Effector CD8-positive, alpha-beta T cell (primary cell): ENCODE measurements at regions not wholly inside any gene's neighbourhood (a gene's known extent, or its start where the extent isn't known, plus 50 kb on each side); places are given as distances from the start of the nearest gene placed in this dataset.
"Not testable (repeated sequence)": the region's sequence is repeated elsewhere in the genome, so short reads cannot be mapped to it uniquely, and the experiment has no call there.

Source experiments
- DNase-seq: peaks from one replicate; lab custom pipeline; 2025; lab: John Stamatoyannopoulos, UW

DNA sequence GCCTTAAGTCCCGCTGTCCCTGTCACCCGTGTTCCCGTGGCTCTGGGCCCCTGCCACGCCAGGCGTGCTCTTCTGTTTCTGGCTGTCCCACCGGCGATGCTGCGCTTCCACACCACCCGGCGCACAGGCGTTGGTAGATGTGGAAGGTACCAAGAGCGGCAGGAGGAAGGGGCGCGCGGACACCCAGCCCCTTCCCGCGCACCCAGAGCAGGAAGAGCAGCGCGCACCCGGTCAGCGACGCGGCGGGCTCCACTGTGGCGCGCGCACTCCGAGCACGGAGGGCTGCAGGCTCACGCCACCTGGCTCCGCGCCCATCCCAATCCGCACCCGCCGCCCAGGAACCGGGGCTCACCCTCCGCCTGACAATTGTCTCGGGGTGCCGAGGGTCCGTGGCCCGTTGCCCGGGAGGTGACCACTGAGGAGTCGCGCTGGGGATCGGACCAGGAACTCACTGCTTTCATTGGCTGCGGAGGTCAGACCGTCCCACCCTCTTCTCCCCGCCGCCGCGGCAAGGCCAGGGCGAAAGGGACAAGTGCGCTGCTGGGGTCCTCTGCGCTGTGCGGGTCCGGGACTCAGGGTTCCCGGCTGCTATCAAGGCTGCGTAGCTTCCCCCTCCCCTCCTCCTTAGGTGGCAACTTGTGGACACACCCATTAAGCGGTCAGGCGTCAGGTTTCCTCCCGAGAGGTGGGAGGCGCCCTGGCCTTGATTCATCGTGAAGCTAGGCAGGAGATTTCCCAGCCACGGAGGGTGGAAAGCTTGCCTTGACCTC is 121.6 kb upstream of the ZNF92 start:
- DNase-seq = no peak

DNA sequence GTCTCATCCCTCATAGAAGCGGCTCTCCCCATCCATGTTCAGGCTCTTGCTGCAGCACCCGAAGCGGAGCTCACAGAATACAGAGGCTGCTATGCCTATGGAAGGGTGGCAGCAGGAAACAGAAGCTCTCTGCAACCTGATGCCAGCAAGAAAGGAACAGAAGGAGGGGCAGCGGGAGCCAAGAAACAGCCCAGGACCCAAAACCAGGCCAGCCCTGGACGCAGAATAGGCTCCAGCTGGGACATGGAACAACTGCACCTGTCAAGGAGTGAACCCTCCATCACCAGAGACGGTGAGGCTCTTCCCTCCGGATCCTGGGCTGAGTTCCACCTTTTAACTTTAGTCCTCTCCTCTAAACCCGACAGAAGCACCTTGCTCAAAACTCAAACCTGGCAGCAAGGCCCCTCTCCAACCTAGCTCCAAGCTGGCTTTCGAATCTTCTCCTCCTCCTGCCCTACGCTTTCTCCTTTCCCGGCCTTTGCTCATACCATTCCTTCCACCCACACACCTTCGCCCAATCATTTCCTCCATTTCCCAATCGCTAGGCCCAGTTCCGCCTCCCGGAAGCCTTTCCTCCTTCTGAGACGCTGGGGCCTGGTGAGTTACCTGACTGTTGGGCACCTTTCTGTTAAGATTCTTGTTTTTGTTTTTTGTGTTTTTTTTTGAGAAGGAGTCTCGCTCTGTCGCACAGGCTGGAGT is 122.8 kb upstream of the ZNF92 start:
- DNase-seq = no peak

DNA sequence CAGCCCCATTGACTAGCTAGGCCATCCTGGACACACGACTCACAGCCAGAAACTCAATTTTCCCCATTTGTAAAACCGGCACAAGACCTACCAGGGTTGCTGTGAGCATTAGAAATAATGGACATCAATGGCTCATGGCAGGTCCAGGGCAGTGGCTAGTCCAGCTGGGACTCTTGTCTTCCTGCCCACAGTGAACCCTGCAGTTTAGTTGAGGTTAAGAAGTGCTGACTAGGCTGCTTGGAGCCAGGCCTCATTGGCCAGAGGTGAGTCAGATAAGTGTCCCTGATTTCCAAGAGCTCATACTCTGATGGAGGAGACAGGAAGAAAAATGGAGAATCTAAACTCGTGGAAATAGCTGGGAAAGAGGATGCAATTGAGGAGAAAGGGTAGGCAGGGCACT is 123.4 kb upstream of the ZNF92 start:
- no peak for DNase-seq

DNA sequence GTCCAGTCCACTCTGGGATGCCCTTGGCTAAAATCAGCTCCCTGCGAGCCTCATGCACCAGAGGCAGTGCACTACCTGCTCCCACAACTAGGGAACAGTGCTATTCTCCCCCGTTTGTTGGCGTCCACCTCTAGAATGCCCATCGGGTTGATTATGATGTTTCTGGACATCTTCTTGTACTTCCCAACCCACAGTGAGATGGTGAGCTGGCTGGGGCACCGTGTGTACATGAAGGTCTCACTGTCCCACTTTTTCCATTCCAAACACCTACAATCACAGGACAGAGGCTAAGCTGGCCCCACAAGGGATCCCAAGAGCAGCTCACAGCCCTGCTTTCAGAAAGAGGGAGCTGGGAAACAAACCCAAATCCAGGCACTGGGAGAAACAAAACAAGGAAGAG is 126.2 kb upstream of the ZNF92 start:
- DNase-seq = no peak

DNA sequence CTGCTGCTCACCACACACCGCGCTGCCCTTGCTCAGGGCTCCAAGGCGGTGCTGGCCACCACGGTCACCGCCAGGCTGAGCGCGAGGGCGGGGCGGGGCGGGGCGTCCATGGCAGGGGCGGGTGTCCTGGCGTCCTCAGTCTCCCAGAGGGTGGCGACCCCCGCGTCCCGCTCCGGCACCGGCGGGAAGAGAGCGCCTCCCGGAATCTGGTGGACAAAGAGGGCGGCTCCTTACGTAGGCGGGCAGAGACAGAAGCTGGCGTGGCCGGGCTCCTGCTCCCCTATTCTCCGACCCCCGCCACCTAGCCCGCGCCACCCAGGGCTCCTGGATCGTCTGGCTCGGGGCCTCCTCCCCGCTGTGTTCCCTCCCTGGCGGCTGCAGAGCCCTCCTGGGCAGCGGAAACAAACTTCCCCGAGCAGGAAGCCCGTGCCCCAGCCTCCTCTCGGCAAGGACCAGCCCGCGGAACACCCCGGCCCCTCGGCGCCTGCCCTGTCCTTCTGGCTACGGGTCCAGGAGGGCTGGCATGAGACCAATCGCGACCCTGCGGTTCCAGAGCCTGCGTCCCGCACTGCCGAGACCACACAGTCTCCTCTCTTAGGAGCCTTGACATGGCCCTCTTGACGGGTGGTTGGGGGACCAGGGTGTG is 133.8 kb upstream of the ZNF92 start:
- no peak for DNase-seq

DNA sequence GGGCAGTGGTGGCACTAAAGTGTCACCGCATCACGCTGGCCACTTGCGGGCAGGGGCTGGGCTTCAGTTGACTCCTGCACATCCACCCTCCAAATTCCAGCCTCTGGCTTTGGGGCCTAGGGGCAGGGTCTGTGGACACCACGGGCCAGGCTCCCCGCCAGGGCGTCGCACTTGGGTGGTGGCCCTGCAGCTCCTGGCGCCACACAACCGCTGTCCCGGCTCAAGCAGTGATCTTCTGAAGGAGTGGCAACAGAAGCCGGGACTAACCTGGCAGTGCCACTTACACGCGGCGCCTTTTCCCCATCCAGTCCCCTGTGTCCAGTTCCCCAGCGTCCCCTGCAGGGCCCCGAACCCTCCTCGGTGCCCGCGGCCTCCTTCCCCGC is 134.3 kb upstream of the ZNF92 start:
- DNase-seq = no peak

DNA sequence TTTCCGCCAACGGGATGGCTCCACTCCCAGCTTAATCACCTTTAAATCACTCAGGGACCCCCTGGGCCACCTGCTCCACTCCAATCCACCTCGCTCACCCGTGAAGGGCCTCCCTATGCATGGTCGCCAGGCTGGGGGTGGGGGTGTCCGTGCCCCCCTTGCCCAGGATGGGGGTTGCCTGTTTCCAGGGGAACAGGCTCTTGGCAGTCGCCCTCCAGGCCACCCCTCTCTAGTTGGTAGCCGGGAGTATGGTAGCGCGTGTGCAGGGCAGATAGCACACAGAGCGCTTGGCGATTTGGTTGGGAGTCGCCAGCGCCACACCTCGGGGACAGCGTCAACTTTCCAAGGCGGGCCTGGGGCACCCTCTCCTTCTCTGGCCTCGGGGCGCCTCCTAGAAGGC is 134.9 kb upstream of the ZNF92 start:
- DNase-seq = no peak

DNA sequence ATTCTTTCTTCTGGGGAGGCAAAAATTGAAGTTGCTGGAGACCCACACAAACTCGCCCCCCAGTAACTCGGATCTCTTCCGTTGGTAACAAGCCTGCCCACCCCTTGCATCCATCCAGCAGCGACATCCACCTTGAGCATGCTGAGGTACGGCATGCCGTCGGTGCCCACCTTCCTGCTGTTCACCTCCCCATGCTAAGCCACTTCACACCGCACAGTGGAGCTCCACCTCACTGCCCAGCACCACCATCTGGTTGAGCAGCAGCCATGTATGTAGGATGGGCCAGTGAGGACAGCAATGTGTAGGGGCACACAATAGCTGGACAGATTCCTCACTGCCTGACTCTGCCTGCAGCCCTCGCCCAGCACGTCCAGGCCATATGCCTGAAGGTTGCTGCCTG is 138.1 kb upstream of the ZNF92 start:
- DNase-seq = no peak

DNA sequence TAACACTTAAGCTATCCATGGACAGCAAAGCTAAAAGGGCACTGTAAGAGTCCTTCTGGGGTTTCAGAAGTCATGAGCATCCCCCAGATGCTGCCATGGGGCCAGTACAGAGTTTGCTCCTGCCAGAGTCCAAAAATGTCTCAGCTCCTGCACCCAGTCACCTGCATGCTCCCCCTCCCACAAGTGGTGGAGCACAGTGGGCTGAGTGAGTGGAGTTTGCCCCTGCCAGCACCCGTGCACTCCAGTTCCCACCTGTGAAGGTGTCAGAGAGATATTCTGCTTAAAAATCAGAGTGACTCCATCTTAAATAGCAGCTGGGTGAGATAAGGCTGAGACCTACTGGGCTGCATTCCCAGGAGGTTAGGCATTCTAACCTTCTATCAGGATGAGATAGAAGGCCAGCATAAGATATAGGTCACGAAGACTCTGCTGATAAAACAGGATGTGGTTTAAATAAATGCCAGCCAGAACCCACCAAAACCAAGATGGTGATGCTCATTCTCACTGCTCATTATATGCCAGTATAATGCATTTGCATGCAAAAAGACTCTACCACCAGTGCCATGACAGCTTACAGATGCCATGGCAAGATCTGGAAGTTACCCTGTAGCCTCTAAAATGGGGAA is 140.1 kb upstream of the ZNF92 start:
- no peak for DNase-seq

DNA sequence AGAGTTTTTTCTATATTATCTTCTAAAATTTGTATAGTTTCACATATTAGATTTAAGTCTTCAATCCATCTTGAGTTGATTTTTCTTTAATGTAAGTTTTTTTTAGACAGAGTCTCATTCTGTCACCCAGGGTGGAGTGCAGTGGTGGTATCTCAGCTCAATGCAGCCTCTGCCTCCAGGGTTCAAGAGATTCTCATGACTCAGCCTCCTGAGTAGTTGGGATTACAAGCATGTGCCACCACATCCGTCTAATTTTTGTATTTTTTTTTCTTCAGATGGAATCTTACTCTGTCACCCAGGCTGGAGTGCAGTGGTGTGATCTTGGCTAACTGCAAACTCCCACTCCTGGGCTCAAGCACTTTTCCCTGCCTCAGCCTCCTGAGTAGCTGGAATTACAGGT is 143.4 kb upstream of the ZNF92 start:
- no peak for DNase-seq

DNA sequence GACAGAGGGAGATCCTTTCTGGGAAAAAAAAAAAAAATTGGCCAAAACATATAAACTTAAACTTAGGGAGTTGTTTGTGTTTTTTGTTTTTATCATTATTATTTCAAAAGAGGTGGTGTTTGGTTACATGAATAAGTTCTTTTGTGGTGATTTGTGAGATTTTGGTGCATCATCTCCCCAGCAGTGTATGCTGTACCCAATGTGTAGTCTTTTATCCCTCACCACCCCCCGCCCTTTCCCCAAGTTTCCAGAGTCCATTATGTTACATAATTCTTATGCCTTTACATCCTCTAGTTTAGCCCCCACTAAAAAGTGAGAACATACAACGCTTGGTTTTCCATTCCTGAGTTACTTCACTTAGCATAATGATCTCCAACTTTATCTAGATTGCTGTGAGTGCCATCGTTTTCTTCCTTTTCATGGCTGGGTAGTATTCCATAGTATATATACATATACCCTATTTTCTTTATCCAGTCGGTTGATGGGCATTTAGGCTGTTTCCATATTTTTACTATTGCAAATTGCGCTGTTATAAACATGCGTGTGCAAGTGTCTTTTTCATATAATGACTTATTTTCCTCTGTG is 148.1 kb upstream of the ZNF92 start:
- no peak for DNase-seq

DNA sequence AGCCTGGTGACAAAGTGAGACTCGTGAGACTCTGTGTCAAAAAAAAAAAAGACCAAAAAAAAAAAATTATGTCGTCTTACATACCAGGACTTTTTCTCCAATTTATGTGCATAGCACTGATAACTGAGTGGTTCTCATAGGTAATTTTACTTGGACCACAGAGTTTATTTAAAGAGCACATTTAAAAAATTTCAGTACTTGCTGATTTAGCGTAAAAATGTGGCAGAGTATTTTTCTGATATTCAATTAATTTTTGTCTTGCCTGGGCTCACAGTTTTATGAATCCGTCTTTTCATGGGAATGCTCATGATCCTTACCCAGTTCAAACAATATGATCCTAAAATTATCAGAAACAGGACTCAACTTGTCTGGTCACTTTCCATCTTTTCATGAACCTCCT is 151.0 kb upstream of the ZNF92 start:
- no peak for DNase-seq

DNA sequence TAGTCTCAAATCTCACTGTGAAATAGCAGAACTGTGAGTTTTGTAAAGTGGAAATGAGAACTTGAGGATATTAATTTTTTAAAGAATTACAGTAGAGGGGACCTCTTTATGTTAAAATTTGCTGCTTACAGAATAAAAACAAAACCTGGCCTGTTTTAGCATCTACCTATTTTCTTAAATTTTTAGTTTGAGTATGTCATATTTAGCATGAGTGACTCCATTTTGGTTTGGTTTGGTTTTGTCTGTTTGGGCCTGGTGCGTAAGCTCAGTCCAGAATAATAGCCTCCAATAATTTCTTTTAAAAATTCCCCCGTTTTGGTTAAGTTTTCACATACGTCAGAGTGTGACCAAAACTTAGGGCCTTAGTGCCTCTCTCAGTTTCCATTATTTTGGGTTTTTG is 152.0 kb upstream of the ZNF92 start:
- DNase-seq = no peak

DNA sequence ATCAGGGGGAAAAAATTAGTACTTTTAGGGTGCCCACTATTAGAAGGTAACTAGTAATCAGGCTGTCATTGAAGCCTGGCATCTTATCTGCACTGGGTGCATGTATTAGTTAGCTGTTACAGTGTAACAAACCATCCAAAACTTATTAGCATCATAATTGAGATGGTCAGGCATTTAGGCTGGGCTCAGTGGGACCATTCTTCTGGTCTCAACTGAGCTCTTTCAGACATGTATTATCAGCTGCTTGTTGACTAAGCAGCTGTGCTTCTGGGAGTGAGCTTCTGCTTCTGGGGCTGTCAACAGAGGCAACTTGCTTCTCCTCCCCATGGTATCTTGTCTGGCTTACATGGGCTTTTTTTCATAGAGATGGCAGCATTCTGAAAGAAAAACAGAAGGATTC is 154.0 kb upstream of the ZNF92 start:
- DNase-seq = no peak

DNA sequence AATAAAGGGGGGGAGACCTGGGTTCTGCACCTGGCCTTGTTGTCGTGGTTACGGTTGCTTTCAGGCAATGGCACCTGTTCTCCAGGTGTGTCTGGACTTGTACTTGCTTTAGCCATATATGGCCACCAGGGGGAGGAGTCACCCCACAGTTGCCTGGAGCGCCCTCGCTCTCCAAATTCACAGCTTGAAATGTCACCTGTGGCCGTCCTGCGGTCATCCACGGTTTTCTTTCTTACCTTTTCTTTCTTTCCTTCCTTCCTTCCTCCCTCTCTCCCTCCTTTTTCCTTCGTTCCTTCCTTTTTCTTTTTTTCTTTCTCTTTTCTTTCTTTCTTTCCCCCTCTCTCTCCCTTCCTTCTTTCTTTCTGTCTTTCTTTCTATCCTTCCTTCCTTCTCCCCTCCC is 157.2 kb upstream of the ZNF92 start:
- DNase-seq = peak; percentile 59

DNA sequence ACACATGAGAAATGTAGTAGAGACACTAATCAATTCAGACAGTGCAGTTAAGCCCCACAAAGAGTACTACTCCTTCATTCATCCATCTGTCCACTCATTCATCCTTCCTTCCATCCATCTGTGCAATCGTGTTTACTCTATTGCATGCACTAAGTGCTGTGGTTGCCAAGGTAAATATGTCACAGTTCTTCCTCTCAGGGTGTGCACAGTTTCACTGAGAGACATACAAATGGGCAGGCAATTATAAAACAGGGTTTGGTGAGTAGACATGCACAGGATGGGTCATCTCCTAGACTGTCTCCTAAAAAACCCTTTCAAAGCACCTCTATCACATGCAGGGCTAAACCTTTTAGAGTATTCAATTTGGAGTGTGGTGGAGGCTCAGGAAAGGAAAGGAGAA is 160.4 kb upstream of the ZNF92 start:
- not testable (repeated sequence) for DNase-seq

DNA sequence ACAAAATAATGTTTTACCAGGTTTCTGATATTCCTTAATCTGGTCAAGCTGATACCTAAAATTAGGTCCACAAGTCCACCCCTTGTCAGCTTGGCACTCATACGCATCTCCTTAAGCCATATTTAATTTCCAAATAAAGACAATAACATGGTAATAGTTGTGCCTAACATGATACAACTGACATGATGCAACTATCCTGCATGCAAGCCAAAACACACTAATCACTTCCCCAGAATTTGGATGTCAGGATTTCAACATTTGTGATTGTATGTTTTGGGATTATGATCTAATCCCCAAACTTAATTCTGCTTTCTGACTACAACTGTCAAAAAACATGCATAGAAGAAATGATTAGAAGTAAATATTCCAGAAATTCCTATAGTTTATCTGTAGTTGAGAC is 174.4 kb upstream of the ZNF92 start:
- not testable (repeated sequence) for DNase-seq

DNA sequence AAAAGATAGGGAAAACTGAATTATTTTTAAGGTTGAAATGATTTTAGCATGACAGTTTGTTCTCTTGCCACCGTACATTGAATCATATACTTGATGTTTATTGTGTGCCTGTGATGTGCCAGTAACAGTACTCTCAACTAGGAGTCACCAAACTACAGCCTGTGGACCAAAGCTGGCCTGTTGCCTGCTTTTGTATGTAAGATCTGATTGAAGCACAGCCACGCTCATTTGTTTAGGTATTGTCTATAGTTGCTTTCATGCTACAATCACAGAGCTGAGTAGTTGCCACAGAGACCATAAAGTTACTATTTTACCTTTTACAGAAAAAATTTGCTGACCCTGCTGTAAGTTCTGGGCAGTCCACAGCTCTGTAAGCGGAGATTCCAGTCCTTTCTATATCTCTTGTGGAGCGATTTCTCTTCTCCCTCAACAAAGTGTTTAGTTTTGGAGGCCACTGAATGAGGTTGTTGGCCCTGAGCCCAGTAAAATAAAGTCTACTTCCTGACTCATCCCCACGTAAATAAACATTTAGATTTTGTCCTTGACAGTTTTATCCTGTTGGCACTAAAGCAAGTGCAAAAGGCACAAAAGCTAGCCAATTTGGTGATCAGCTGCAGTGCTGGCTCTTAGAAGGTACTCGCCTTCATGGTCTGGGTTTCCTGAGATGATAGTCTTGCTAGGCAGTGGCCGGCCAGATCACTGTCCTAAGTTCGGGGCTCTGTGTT is 180.2 kb upstream of the ZNF92 start:
- DNase-seq = not testable (repeated sequence)

DNA sequence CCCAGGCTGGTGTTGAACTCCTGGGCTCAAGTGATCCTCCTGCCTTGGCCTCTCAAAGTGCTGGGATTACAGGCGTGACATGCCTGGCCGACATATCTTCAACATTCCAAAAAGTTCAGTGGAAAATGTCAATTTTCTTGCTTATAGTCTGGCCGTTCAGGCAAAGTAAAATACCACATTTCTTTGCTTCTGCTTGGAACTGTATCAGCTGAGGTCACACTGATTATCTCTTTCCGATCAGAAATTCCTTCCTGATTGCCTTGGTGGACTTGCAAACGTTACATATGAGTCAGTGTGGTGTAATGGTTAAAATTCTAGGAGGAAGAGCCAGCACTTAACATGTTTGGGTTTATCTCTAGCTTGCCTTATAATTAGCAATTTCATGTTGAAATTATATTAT is 170.6 kb upstream of the ERV3-1 start:
- DNase-seq = not testable (repeated sequence)

DNA sequence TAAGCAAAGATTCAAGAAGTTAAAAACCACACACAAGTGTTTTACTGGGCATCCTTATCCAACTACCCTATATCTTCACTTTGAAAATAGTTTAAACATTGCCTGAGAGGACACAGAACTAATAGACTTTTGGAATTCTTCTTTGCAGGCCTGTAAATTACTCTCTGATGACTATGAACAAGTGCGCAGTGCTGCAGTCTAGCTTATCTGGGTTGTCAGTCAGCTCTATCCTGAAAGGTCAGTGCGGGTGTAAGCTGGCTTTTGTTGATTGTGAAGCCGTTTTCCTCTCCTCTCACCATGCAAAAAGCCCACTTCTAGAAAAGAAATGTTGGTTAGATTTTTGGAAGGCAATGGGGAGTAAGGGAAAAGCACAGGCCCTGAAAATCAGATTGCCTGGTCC is 143.6 kb upstream of the ERV3-1 start:
- DNase-seq = not testable (repeated sequence)

DNA sequence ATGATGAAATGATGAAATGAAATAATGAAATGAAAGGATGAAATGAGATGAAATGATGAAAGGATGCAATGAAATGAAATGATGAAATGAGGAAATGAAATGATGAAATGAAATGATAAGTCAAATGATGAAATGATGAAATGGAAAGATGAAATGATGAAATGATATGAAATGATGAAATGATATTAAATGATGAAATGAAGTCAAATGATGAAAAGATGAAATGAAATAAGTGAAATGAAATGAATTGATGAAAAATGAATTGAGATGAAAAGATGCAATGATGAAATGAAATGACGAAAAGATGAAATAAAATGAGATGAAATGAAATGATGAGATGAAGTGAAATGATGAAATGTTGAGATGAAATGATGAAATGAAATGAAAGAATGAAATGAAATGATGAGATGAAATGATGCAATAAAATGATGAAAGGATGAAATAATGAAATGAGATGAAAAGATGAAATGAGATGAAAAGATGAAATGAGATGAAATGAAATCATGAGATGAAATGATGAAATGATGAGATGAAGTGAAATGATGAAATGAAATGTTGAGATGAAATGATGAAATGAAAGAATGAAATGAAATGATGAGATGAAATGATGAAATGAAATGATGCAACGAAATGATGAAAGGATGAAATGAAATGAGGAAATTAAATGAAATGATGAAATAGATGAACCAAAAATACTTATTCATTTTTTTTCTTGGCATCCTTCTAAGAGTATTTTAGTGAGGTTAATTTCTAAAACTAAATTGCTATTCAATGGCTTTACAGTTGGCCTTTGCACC is 139.8 kb upstream of the ERV3-1 start:
- DNase-seq = not testable (repeated sequence)
